B cell (primary cell): ENCODE measurements at regions not wholly inside any gene's neighbourhood (a gene's known extent, or its start where the extent isn't known, plus 50 kb on each side); places are given as distances from the start of the nearest gene placed in this dataset.

Experiments used
- ATAC-seq: fragments of 200-7000 bp; cut with Tn5 transposase; one replicate; pipeline ENCODE4 v1.10.0; 2021; ENCODE audit warnings: low read depth, mild to moderate bottlenecking, moderate number of reproducible peaks, moderate library complexity
- CTCF ChIA-PET: fragments of 350-600 bp; sonication (Branson Sonifier 250); formaldehyde crosslinking; loops from one replicate; lab custom pipeline; 2021; ENCODE audit warnings: antibody characterized with exemption, inconsistent platforms; lab: Charles Lee
- POLR2A ChIA-PET: fragments of 350-600 bp; sonication (Branson Sonifier 250); formaldehyde crosslinking; loops from one replicate; lab custom pipeline; 2021; ENCODE audit warnings: antibody characterized with exemption; lab: Charles Lee
- DNase-seq: peaks from one replicate; pipeline ENCODE4 v3.0.0; 2013
- H2AFZ ChIP-seq: 2 replicates; pipeline ENCODE4 v1.6.1; 2012; ENCODE audit warnings: mild to moderate bottlenecking, low read depth, low read length; ENCODE audit not compliant: insufficient read depth, poor library complexity, severe bottlenecking
- H3K27ac ChIP-seq, 2 donors: 1 replicate in 1 of 2; 2 replicates in 1 of 2; pipeline ENCODE4 v1.5.1; 2012 to 2013; ENCODE audit warnings: low read length in 2 of 2, mild to moderate bottlenecking in 2 of 2, moderate library complexity in 1 of 2
- H3K27me3 ChIP-seq, 4 experiments: fragments of 200-600 bp in 1 of 4; sonication (generic) in 1 of 4; replicated peaks in 1 of 4; 1 replicate in 2 of 4; 2 replicates in 2 of 4; pipeline versions ENCODE4 v1.6.1 to v1.7.0; 2013 to 2016; ENCODE audit warnings: low read length in 3 of 4, mild to moderate bottlenecking in 2 of 4, mixed read lengths in 1 of 4, moderate library complexity in 1 of 4; ENCODE audit not compliant: insufficient read depth in 4 of 4, control insufficient read depth in 3 of 4; ENCODE audit errors: control extremely low read depth in 1 of 4
- H3K36me3 ChIP-seq, 2 experiments: replicated peaks in 1 of 2; 1 replicate in 1 of 2; 2 replicates in 1 of 2; pipeline versions ENCODE4 v1.6.1 to v1.7.1; 2013; ENCODE audit warnings: low read length in 1 of 2; ENCODE audit not compliant: insufficient read depth in 2 of 2, control insufficient read depth in 1 of 2; ENCODE audit errors: control extremely low read depth in 1 of 2, extremely low read depth in 1 of 2
- H3K4me1 ChIP-seq, 2 donors: fragments of 200-600 bp in 1 of 2; sonication (generic) in 1 of 2; 1 replicate in 1 of 2; 2 replicates in 1 of 2; pipeline versions ENCODE4 v1.5.1 to v1.6.1; 2013 to 2017; ENCODE audit warnings: low read length in 2 of 2; ENCODE audit not compliant: control insufficient read depth in 2 of 2, insufficient read depth in 2 of 2
- H3K4me2 ChIP-seq: replicated peaks from 2 replicates; pipeline ENCODE3; 2012; ENCODE audit warnings: mild to moderate bottlenecking, low read depth, low read length; ENCODE audit not compliant: poor library complexity, severe bottlenecking
- H3K4me3 ChIP-seq, 5 experiments: fragments of 200-600 bp in 1 of 5; sonication (generic) in 1 of 5; 1 replicate in 3 of 5; 2 replicates in 2 of 5; pipeline versions ENCODE4 v1.5.1 to v1.7.0; 2011 to 2016; ENCODE audit warnings: low read length in 4 of 5, mild to moderate bottlenecking in 4 of 5, low read depth in 2 of 5, control low read depth in 1 of 5, moderate library complexity in 1 of 5; ENCODE audit not compliant: insufficient read depth in 1 of 5; ENCODE audit errors: control extremely low read depth in 1 of 5, extremely low read depth in 1 of 5
- H3K79me2 ChIP-seq: fragments of 200-600 bp; sonication (generic); one replicate; pipeline ENCODE4 v1.6.0; 2016; ENCODE audit warnings: low read length; ENCODE audit not compliant: control insufficient read depth, insufficient read depth
- H3K9ac ChIP-seq: fragments of 200-600 bp; sonication (generic); 2 replicates; pipeline ENCODE4 v1.6.1; 2017; ENCODE audit warnings: mild to moderate bottlenecking, low read length, moderate library complexity
- H3K9me3 ChIP-seq, 3 donors: one replicate each; pipeline versions ENCODE4 v1.6.1 to v1.7.1; 2013; ENCODE audit warnings: low read length in 2 of 3; ENCODE audit not compliant: control insufficient read depth in 2 of 3, insufficient read depth in 1 of 3; ENCODE audit errors: control extremely low read depth in 1 of 3
- H4K20me1 ChIP-seq: 2 replicates; pipeline ENCODE4 v1.6.0; 2012; ENCODE audit warnings: mild to moderate bottlenecking, low read length; ENCODE audit not compliant: insufficient read depth, control insufficient read depth, poor library complexity, severe bottlenecking
- H3K27ac Mint-ChIP-seq: one replicate; pipeline ENCODE4 v1.8.0; 2021; ENCODE audit warnings: mixed read lengths
- H3K27me3 Mint-ChIP-seq: one replicate; pipeline ENCODE4 v1.8.0; 2021; ENCODE audit warnings: mixed read lengths
- H3K4me1 Mint-ChIP-seq: one replicate; pipeline ENCODE4 v1.8.0; 2021; ENCODE audit warnings: mixed read lengths
- H3K4me3 Mint-ChIP-seq: one replicate; pipeline ENCODE4 v1.8.0; 2021; ENCODE audit warnings: mixed read lengths
- H3K9me3 Mint-ChIP-seq: one replicate; pipeline ENCODE4 v1.8.0; 2022; ENCODE audit warnings: mixed read lengths; ENCODE audit not compliant: insufficient read depth
- CTCF ChIP-seq: fragments of 200-600 bp; IDR thresholded peaks from one replicate; pipeline ENCODE4 v1.8.0; 2022; ENCODE audit warnings: antibody characterized with exemption, mild to moderate bottlenecking
- EZH2 ChIP-seq: IDR thresholded peaks from 2 replicates; pipeline ENCODE4 v1.6.1; 2012; ENCODE audit warnings: borderline replicate concordance, low read depth, mild to moderate bottlenecking, moderate library complexity, low read length; ENCODE audit not compliant: insufficient read depth, poor library complexity, severe bottlenecking
- WGBS: methylation state at CpG from one replicate; pipeline ENCODE4 v1.1.5; 2013; ENCODE audit warnings: missing lambda C conversion rate; ENCODE audit not compliant: insufficient coverage; 5-methylcytosine and 5-hydroxymethylcytosine counted together
- intact Hi-C: fragments of 100-400 bp; cut with micrococcal nuclease; formaldehyde crosslinking; loops from one replicate; pipeline ENCODE4 v1.10.0; 2022

- no peak overlapping the region for H3K4me2 ChIP-seq
- Mint-ChIP-seq H3K27me3 (peaks cover under 1% of the 10 kb centered on the region), H3K4me1 (no peaks in the 10 kb centered on the region), H3K27ac (no peak overlapping the region), H3K9me3 (no peaks in the 10 kb centered on the region), H3K4me3 (no peak overlapping the region)
- no peaks in the 10 kb centered on the region for H3K27me3 ChIP-seq
- no peak overlapping the region for H2AFZ ChIP-seq
- no peaks in the 10 kb centered on the region for H3K79me2 ChIP-seq
- CTCF ChIA-PET = no interaction called here
- no CpG with 5 or more reads among the region's 2 CpGs for WGBS
- no peaks in the 10 kb centered on the region for H3K9me3 ChIP-seq
- TF ChIP-seq CTCF = no peak
- no peak for TF ChIP-seq EZH2
- ATAC-seq (no peak), DNase-seq (no peak)
- H3K9ac ChIP-seq = no peak overlapping the region
- H4K20me1 ChIP-seq = no peaks in the 10 kb centered on the region
- no peak overlapping the region for H3K27ac ChIP-seq
- no peak overlapping the region for H3K4me3 ChIP-seq
- POLR2A ChIA-PET = no interaction called here
- intact Hi-C loops = no loop called here
- H3K36me3 ChIP-seq = no peaks in the 10 kb centered on the region
- H3K4me1 ChIP-seq = no peaks in the 10 kb centered on the region
These were observed 105.9 kb downstream of the RGS2 start for GRCh38 chr1:192914696-192915095.

GRCh38 chr1:192916021-192916420 is 107.2 kb downstream of the RGS2 start:
- Histone ChIP-seq H3K4me1 (no peaks in the 10 kb centered on the region), H3K79me2 (no peaks in the 10 kb centered on the region), H3K27ac (no peak overlapping the region), H3K4me2 (no peak overlapping the region), H3K36me3 (no peaks in the 10 kb centered on the region), H3K9me3 (no peaks in the 10 kb centered on the region), H3K27me3 (no peaks in the 10 kb centered on the region), H3K4me3 (no peak overlapping the region), H3K9ac (no peak overlapping the region), H4K20me1 (no peaks in the 10 kb centered on the region), H2AFZ (no peak overlapping the region)
- TF ChIP-seq CTCF = no peak
- TF ChIP-seq EZH2 = no peak
- Mint-ChIP-seq H3K27ac (no peak overlapping the region), H3K27me3 (no peaks in the 10 kb centered on the region), H3K9me3 (no peaks in the 10 kb centered on the region), H3K4me3 (no peak overlapping the region), H3K4me1 (no peaks in the 10 kb centered on the region)
- ATAC-seq = no peak
- no CpG with 5 or more reads among the region's 1 CpG for WGBS
- POLR2A ChIA-PET = no interaction called here
- no peak for DNase-seq
- CTCF ChIA-PET = no interaction called here
- intact Hi-C loops = no loop called here
